OCI-LY7 (cell line): ENCODE measurements at regions not wholly inside any gene's neighbourhood (a gene's known extent, or its start where the extent isn't known, plus 50 kb on each side); places are given as distances from the start of the nearest gene placed in this dataset.
A peak's percentile ranks its signal among the peaks of the same experiment; 100 is the strongest.

Experiments
- BruUV-seq: library from RNA; stranded (reverse); fragments of 400-500 nt; replicated peaks from 2 replicates; lab custom pipeline; 2021; lab: Mats Ljungman, UMichigan
- CTCF ChIA-PET: fragments of 300-600 bp; sonication (Branson Sonifier 250); formaldehyde crosslinking; loops from one replicate; lab custom pipeline; 2022; ENCODE audit warnings: antibody characterized with exemption; ENCODE audit not compliant: unreplicated experiment; lab: Charles Lee
- POLR2A ChIA-PET: fragments of 300-600 bp; sonication (Branson Sonifier 250); formaldehyde crosslinking; loops from one replicate; lab custom pipeline; 2022; ENCODE audit warnings: antibody characterized with exemption; lab: Charles Lee
- DNase-seq: peaks from one replicate; pipeline ENCODE4 v3.0.0-alpha.2; 2015; ENCODE audit warnings: low spot score
- H2AFZ ChIP-seq: fragments of 200-600 bp; sonication (generic), shearing (Covaris generic); 2 replicates; pipeline ENCODE4 v1.6.1; 2014; ENCODE audit warnings: mild to moderate bottlenecking, antibody characterized with exemption, low read length, moderate library complexity
- H3K27ac ChIP-seq: fragments of 200-600 bp; sonication (generic); 2 replicates; pipeline ENCODE4 v1.5.1; 2014; ENCODE audit warnings: mixed run types, low read depth, mild to moderate bottlenecking, moderate library complexity, low read length, inconsistent platforms; ENCODE audit not compliant: poor library complexity, severe bottlenecking
- H3K36me3 ChIP-seq: fragments of 200-600 bp; sonication (generic); 2 replicates; pipeline ENCODE4 v1.6.1; 2014; ENCODE audit warnings: mild to moderate bottlenecking, antibody characterized with exemption, low read length, moderate library complexity, mixed read lengths; ENCODE audit not compliant: insufficient read depth
- H3K4me1 ChIP-seq: fragments of 200-600 bp; sonication (generic); 2 replicates; pipeline ENCODE4 v1.5.1; 2014; ENCODE audit warnings: mild to moderate bottlenecking, low read length; ENCODE audit not compliant: insufficient read depth, poor library complexity, severe bottlenecking
- H3K4me2 ChIP-seq: fragments of 200-600 bp; sonication (generic); 2 replicates; pipeline ENCODE4 v1.6.1; 2014; ENCODE audit warnings: mild to moderate bottlenecking, low read length
- H3K4me3 ChIP-seq: fragments of 200-600 bp; sonication (generic); 2 replicates; pipeline ENCODE4 v1.5.1; 2014; ENCODE audit warnings: mild to moderate bottlenecking, low read depth, low read length; ENCODE audit not compliant: poor library complexity, severe bottlenecking
- H3K79me2 ChIP-seq: fragments of 200-600 bp; sonication (generic); 2 replicates; pipeline ENCODE4 v1.6.1; 2016; ENCODE audit warnings: low read depth, mild to moderate bottlenecking, low read length, moderate library complexity, mixed read lengths; ENCODE audit not compliant: insufficient read depth
- H3K9me2 ChIP-seq: fragments of 200-600 bp; sonication (generic); 2 replicates; pipeline ENCODE4 v1.6.1; 2016; ENCODE audit warnings: mild to moderate bottlenecking, low read length, mixed read lengths; ENCODE audit not compliant: insufficient read depth
- H3K9me3 ChIP-seq: fragments of 200-600 bp; sonication (generic); 2 replicates; pipeline ENCODE4 v1.6.1; 2014; ENCODE audit warnings: mild to moderate bottlenecking, mixed run types, low read length, mixed read lengths
- H4K20me1 ChIP-seq: fragments of 200-600 bp; sonication (generic); 2 replicates; pipeline ENCODE4 v1.6.1; 2014; ENCODE audit warnings: mild to moderate bottlenecking, antibody characterized with exemption, low read length, moderate library complexity, mixed read lengths; ENCODE audit not compliant: insufficient read depth
- CTCF ChIP-seq: fragments of 200-600 bp; sonication (generic); conservative IDR thresholded peaks from 2 replicates; pipeline ENCODE4 v1.5.1; 2014; ENCODE audit warnings: mild to moderate bottlenecking, antibody characterized with exemption, low read length, moderate library complexity, mixed read lengths
- EZH2phosphoT487 ChIP-seq: fragments of 200-600 bp; sonication (generic); IDR thresholded peaks from 2 replicates; pipeline ENCODE4 v1.6.1; 2018; ENCODE audit warnings: low read depth, borderline replicate concordance, mild to moderate bottlenecking, mixed run types, antibody characterized with exemption, low read length, moderate library complexity, mixed read lengths
- intact Hi-C: fragments of 100-400 bp; cut with micrococcal nuclease; formaldehyde crosslinking; loops from one replicate; pipeline ENCODE4 v1.10.0; 2022; ENCODE audit not compliant: unreplicated experiment

DNA sequence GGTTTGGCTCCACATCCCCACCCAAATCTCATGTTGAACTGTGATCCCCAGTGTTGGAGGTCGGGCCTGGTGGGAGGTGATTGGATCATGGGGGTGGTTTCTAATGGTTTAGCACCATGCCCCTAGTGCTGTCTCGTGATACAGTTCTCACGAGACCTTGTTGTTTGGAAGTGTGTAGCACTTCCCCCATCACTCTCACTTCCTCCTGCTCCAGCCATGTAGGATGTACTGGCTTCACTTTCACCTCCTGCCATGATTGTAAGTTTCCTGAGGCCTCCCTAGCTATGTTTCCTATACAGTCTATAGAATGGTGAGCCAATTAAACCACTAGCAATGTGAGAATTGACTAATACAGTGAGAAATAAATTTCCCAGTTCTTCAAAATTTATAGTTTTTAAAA is 325.9 kb downstream of the FSIP2 start:
- no peaks in the 10 kb centered on the region for H3K9me3 ChIP-seq
- BruUV-seq = no TSS peak
- H3K79me2 ChIP-seq = no peaks in the 10 kb centered on the region
- intact Hi-C loops = no loop called here
- no peaks in the 10 kb centered on the region for H4K20me1 ChIP-seq
- H3K36me3 ChIP-seq = no peaks in the 10 kb centered on the region
- POLR2A ChIA-PET = no interaction called here
- H3K4me2 ChIP-seq = no peak overlapping the region
- no peaks in the 10 kb centered on the region for H3K9me2 ChIP-seq
- no peak overlapping the region for H3K27ac ChIP-seq
- no peak for TF ChIP-seq EZH2phosphoT487
- TF ChIP-seq CTCF = no peak
- H3K4me1 ChIP-seq = no peaks in the 10 kb centered on the region
- H3K4me3 ChIP-seq = no peak overlapping the region
- DNase-seq = peak; percentile 1
- H2AFZ ChIP-seq = no peak overlapping the region
- CTCF ChIA-PET = no interaction called here

GRCh38 chr2:186065491-186065890 is 326.9 kb downstream of the FSIP2 start:
- Histone ChIP-seq H3K4me1 (no peaks in the 10 kb centered on the region), H3K36me3 (no peaks in the 10 kb centered on the region), H3K4me2 (no peak overlapping the region), H2AFZ (no peak overlapping the region), H3K79me2 (no peaks in the 10 kb centered on the region), H3K9me2 (no peaks in the 10 kb centered on the region), H3K4me3 (no peak overlapping the region), H4K20me1 (no peaks in the 10 kb centered on the region), H3K27ac (no peak overlapping the region), H3K9me3 (no peaks in the 10 kb centered on the region)
- DNase-seq = no peak
- TF ChIP-seq CTCF (no peak), EZH2phosphoT487 (no peak)
- no TSS peak for BruUV-seq
- POLR2A ChIA-PET = interaction anchor here (0.5 kb wide), 1 partner anchor 781 kb away, joined by 4 read pairs; no protein-coding TSS in a partner anchor
- intact Hi-C loops = no loop called here
- CTCF ChIA-PET = no interaction called here

- Histone ChIP-seq H3K4me2 (no peak overlapping the region), H3K4me3 (no peak overlapping the region), H3K9me3 (no peaks in the 10 kb centered on the region), H3K27ac (no peak overlapping the region), H3K9me2 (no peaks in the 10 kb centered on the region), H3K4me1 (no peaks in the 10 kb centered on the region), H4K20me1 (no peaks in the 10 kb centered on the region), H3K79me2 (no peaks in the 10 kb centered on the region), H3K36me3 (no peaks in the 10 kb centered on the region), H2AFZ (no peak overlapping the region)
- intact Hi-C loops = no loop called here
- no peak for DNase-seq
- POLR2A ChIA-PET = interaction anchor here (0.6 kb wide), 1 partner anchor 559 kb away, joined by 3 read pairs; no protein-coding TSS in a partner anchor
- TF ChIP-seq EZH2phosphoT487 (no peak), CTCF (no peak)
- CTCF ChIA-PET = no interaction called here
- no TSS peak for BruUV-seq
Observed at GRCh38 chr2:186068139-186068801, 329.7 kb downstream of the FSIP2 start.
